IPS DF 4.7 (cell line): ENCODE measurements at regions not wholly inside any gene's neighbourhood (a gene's known extent, or its start where the extent isn't known, plus 50 kb on each side); places are given as distances from the start of the nearest gene placed in this dataset.

Experiments used
- DNase-seq: peaks from one replicate; pipeline ENCODE4 v3.0.0-alpha.2; 2013; ENCODE audit warnings: low spot score; ENCODE audit errors: extremely low read depth

- no peak for DNase-seq
These were observed 177.7 kb upstream of the PPARGC1A start for GRCh38 chr4:24067367-24068193.

GRCh38 chr4:24065974-24066373 lies 176.1 kb upstream of the PPARGC1A start:
- DNase-seq = no peak

- DNase-seq = no peak
These were observed 173.9 kb upstream of the PPARGC1A start for GRCh38 chr4:24063731-24064130.

- DNase-seq = no peak
These were observed 171.1 kb upstream of the PPARGC1A start for GRCh38 chr4:24060932-24061331.

GRCh38 chr4:24059839-24060238 lies 170.0 kb upstream of the PPARGC1A start:
- DNase-seq = no peak

- no peak for DNase-seq
These were observed 168.2 kb upstream of the PPARGC1A start for GRCh38 chr4:24057915-24058559.

- DNase-seq = no peak
These were observed 166.4 kb upstream of the PPARGC1A start for GRCh38 chr4:24056289-24056688.

- DNase-seq = no peak
These were observed 165.8 kb upstream of the PPARGC1A start for GRCh38 chr4:24055623-24056022.

- DNase-seq = no peak
These were observed 165.1 kb upstream of the PPARGC1A start for GRCh38 chr4:24054910-24055309.

- DNase-seq = no peak
These were observed 164.1 kb upstream of the PPARGC1A start for GRCh38 chr4:24053934-24054333.

- no peak for DNase-seq
These were observed 155.1 kb upstream of the PPARGC1A start for GRCh38 chr4:24044610-24045589.

GRCh38 chr4:24042094-24042493 lies 152.2 kb upstream of the PPARGC1A start:
- DNase-seq = no peak

GRCh38 chr4:24040811-24041210 lies 151.0 kb upstream of the PPARGC1A start:
- no peak for DNase-seq

GRCh38 chr4:24033626-24034025 lies 143.8 kb upstream of the PPARGC1A start:
- no peak for DNase-seq

- no peak for DNase-seq
These were observed 142.6 kb upstream of the PPARGC1A start for GRCh38 chr4:24032371-24032989.

GRCh38 chr4:24026596-24026995 lies 136.7 kb upstream of the PPARGC1A start:
- DNase-seq = no peak

- no peak for DNase-seq
These were observed 134.8 kb upstream of the PPARGC1A start for GRCh38 chr4:24024605-24025004.

GRCh38 chr4:24024157-24024556 lies 134.3 kb upstream of the PPARGC1A start:
- no peak for DNase-seq

- no peak for DNase-seq
These were observed 125.9 kb upstream of the PPARGC1A start for GRCh38 chr4:24015782-24016181.

GRCh38 chr4:24013668-24014422 lies 124.0 kb upstream of the PPARGC1A start:
- no peak for DNase-seq

GRCh38 chr4:24010994-24011393 lies 121.1 kb upstream of the PPARGC1A start:
- no peak for DNase-seq
